Ascending aorta (tissue), 2 donors: ENCODE measurements at regions not wholly inside any gene's neighbourhood (a gene's known extent, or its start where the extent isn't known, plus 50 kb on each side); places are given as distances from the start of the nearest gene placed in this dataset.

Experiments used
- DNase-seq, 2 donors: peaks; one replicate each; pipeline ENCODE4 v3.0.0-alpha.2; 2019; ENCODE audit warnings: low spot score in 2 of 2
- H3K27ac ChIP-seq, 2 donors: fragments of 200-600 bp; sonication (generic); one replicate each; pipeline ENCODE4 v1.5.1; 2016 to 2017; ENCODE audit warnings: mild to moderate bottlenecking in 1 of 2
- H3K27me3 ChIP-seq: fragments of 200-600 bp; sonication (generic); one replicate; pipeline ENCODE4 v1.5.1; 2017
- H3K36me3 ChIP-seq, 2 donors: fragments of 200-600 bp; sonication (generic); one replicate each; pipeline ENCODE4 v1.5.1; 2016
- H3K4me1 ChIP-seq, 2 donors: fragments of 200-600 bp; sonication (generic); one replicate each; pipeline ENCODE4 v1.5.1; 2016 to 2017; ENCODE audit warnings: mild to moderate bottlenecking in 1 of 2
- H3K4me3 ChIP-seq, 2 donors: fragments of 200-600 bp; sonication (generic); one replicate each; pipeline ENCODE4 v1.5.1; 2016 to 2017; ENCODE audit warnings: mild to moderate bottlenecking in 1 of 2
- H3K9me3 ChIP-seq, 2 donors: fragments of 200-600 bp; sonication (generic); one replicate each; pipeline ENCODE4 v1.5.1; 2016
- CTCF ChIP-seq, 3 experiments: fragments of 200-600 bp in 2 of 3; fragments of 450-650 bp in 1 of 3; sonication (generic) in 2 of 3; IDR thresholded peaks; one replicate each; pipeline ENCODE4 v1.5.1; 2016 to 2019; ENCODE audit warnings: antibody characterized with exemption in 3 of 3, mild to moderate bottlenecking in 1 of 3, moderate library complexity in 1 of 3
- intact Hi-C: fragments of 100-400 bp; cut with DNase I; formaldehyde crosslinking; loops from one replicate; pipeline ENCODE4 v1.15.1; 2023

- Histone ChIP-seq H3K36me3 (no peaks in the 10 kb centered on the region), H3K27me3 (no peaks in the 10 kb centered on the region), H3K4me1 (peaks cover 3 to 30% of the 10 kb centered on the region in 2 donors), H3K4me3 (no peak overlapping the region), H3K9me3 (no peaks in the 10 kb centered on the region), H3K27ac (peak overlapping the region; percentile 87)
- peak; percentile 65 to 95 for DNase-seq
- intact Hi-C loops, result loop anchor here (1.0 to 10.0 kb wide), 7 partner anchors 35 to 877 kb away; partner anchors contain the start of gene KLF6
- no peak for TF ChIP-seq CTCF (IDR thresholded peaks at IDR 0.05)
Observed at GRCh38 chr10:3887885-3888476, 103.0 kb upstream of the KLF6 start.

DNA sequence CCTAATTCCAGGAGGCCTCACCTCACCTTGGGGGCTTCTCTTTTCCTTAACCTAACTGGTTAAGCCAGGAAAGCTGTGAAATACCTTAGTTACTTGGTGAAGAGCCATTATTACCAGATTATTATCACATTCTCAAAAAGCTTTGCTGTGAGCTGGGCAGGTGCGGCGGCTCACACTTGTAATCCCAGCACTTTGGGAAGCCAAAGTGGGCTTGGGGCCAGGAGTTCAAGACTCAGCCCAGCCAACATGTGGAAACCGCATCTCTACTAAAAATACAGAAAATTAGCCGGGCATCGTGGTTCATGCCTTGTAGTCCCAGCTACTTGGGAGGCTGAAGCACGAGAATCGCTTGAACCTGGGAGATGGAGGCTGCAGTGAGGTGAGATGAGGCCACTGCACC, 102.4 kb upstream of the KLF6 start:
- intact Hi-C loops, result loop anchor here (1.0 to 10.0 kb wide), 7 partner anchors 35 to 877 kb away; partner anchors contain the start of gene KLF6
- Histone ChIP-seq H3K27ac (peak overlapping the region; percentile 87), H3K36me3 (no peaks in the 10 kb centered on the region), H3K27me3 (no peaks in the 10 kb centered on the region), H3K4me3 (no peak overlapping the region), H3K9me3 (no peaks in the 10 kb centered on the region), H3K4me1 (peaks cover 3 to 30% of the 10 kb centered on the region in 2 donors)
- peak in 1 of 2 donors; percentile 70 for DNase-seq
- TF ChIP-seq CTCF (IDR thresholded peaks at IDR 0.05), result no peak

DNA sequence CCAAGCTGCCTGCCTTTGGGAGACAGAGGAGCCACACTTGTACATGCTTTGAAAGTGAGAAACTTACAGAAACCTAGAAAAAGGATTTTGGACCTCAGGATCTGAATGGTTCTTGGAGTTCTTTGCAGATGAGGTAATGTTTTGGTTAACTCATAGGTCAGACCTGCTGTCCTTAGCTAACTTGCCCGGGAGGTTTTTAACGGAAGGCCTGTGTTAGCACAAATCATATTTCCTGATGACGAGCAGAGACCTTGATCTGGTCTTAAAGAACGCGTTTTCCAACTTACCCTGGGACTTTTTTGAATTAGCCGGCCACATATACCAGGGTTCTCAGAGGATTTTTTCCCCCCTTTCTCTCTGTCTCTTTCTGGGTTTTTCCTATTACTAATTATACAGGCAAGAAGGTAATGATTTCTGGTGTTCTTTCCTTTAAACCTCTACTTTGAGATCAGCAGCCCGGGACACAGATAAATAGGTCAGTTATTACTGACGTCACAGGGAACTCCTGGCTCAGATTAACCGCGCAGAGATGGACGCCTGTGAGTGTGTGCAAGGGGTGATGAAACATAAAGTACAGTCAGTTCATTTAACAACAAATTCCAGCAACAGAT, 101.7 kb upstream of the KLF6 start:
- no peaks in the 10 kb centered on the region for H3K36me3 ChIP-seq
- H3K4me3 ChIP-seq, result peak overlapping the region in 1 of 2 donors; percentile 27
- peak overlapping the region; percentile 87 for H3K27ac ChIP-seq
- intact Hi-C loops, result loop anchor here (1.0 to 10.0 kb wide), 7 partner anchors 34 to 878 kb away; partner anchors contain the start of gene KLF6
- H3K27me3 ChIP-seq, result no peaks in the 10 kb centered on the region
- peaks cover 3 to 30% of the 10 kb centered on the region in 2 donors for H3K4me1 ChIP-seq
- no peak for TF ChIP-seq CTCF (IDR thresholded peaks at IDR 0.05)
- no peaks in the 10 kb centered on the region for H3K9me3 ChIP-seq
- peak in 1 of 2 donors; percentile 75 for DNase-seq

GRCh38 chr10:3886191-3886590, 101.2 kb upstream of the KLF6 start:
- peak in 1 of 2 donors; percentile 78 for DNase-seq
- H3K36me3 ChIP-seq, result no peaks in the 10 kb centered on the region
- no peaks in the 10 kb centered on the region for H3K27me3 ChIP-seq
- intact Hi-C loops, result loop anchor here (2.0 to 10.0 kb wide), 6 partner anchors 33 to 879 kb away; partner anchors contain the start of gene KLF6
- H3K9me3 ChIP-seq, result no peaks in the 10 kb centered on the region
- peaks cover 3 to 30% of the 10 kb centered on the region in 2 donors for H3K4me1 ChIP-seq
- peak overlapping the region in 1 of 2 donors; percentile 27 for H3K4me3 ChIP-seq
- TF ChIP-seq CTCF (IDR thresholded peaks at IDR 0.05), result no peak
- peak overlapping the region; percentile 87 for H3K27ac ChIP-seq

- DNase-seq, result no peak
- no peaks in the 10 kb centered on the region for H3K27me3 ChIP-seq
Observed at GRCh38 chr10:3882855-3883254, 97.8 kb upstream of the KLF6 start.

More at GRCh38 chr10:3882855-3883254, 97.8 kb upstream of the KLF6 start:
- intact Hi-C loops, result loop anchor here (10.0 kb wide), 1 partner anchor 882 kb away; no protein-coding TSS in a partner anchor
- no peak for TF ChIP-seq CTCF (IDR thresholded peaks at IDR 0.05)
- H3K4me1 ChIP-seq, result peaks cover 3 to 14% of the 10 kb centered on the region in 2 donors
- no peaks in the 10 kb centered on the region for H3K9me3 ChIP-seq
- no peak overlapping the region for H3K27ac ChIP-seq
- H3K36me3 ChIP-seq, result no peaks in the 10 kb centered on the region
- no peak overlapping the region for H3K4me3 ChIP-seq
